HCT116 (cell line): ENCODE measurements at regions not wholly inside any gene's neighbourhood (a gene's known extent, or its start where the extent isn't known, plus 50 kb on each side); places are given as distances from the start of the nearest gene placed in this dataset.

Experiments
- ATAC-seq: fragments of 200-7000 bp; cut with Tn5 transposase; 2 replicates; pipeline ENCODE4 v1.9.1; 2020; ENCODE audit warnings: mild to moderate bottlenecking, moderate library complexity
- BruUV-seq: library from RNA; stranded (reverse); fragments of 400-500 nt; replicated peaks from 2 replicates; lab custom pipeline; 2021; lab: Mats Ljungman, UMichigan
- CTCF ChIA-PET: fragments of 300-600 bp; sonication (Branson Sonifier 250); formaldehyde crosslinking; loops from one replicate; lab custom pipeline; 2021; ENCODE audit warnings: antibody characterized with exemption; lab: Charles Lee
- POLR2A ChIA-PET: fragments of 300-600, 350-600 bp; sonication (Branson Sonifier 250); formaldehyde crosslinking; loops from one replicate; lab custom pipeline; 2021; ENCODE audit warnings: antibody characterized with exemption; lab: Charles Lee
- RAD21 ChIA-PET, 2 experiments: fragments of 300-600 bp; sonication (Branson Sonifier 250); formaldehyde crosslinking; loops; one replicate each; lab custom pipeline; 2023; ENCODE audit warnings: low total read pairs in 2 of 2; ENCODE audit not compliant: uncharacterized antibody in 2 of 2, unreplicated experiment in 2 of 2, low non-redundant PET in 1 of 2; lab: Charles Lee
- DNase-seq: peaks from one replicate; pipeline ENCODE4 v3.0.0-alpha.2; 2010; ENCODE audit warnings: low read depth, low spot score
- H2AFZ ChIP-seq: fragments of 200-600 bp; shearing (Covaris generic), sonication (generic); 2 replicates; pipeline ENCODE4 v1.6.1; 2017; ENCODE audit warnings: low read depth, mixed run types, mixed read lengths, antibody characterized with exemption, low read length; ENCODE audit not compliant: poor library complexity, severe bottlenecking
- H3K27ac ChIP-seq: 2 replicates; pipeline ENCODE4 v1.5.1; 2012; ENCODE audit warnings: low read depth, low read length
- H3K27me3 ChIP-seq: fragments of 200-600 bp; sonication (generic); 2 replicates; pipeline ENCODE4 v1.6.1; 2016; ENCODE audit warnings: mixed run types, low read length, mixed read lengths; ENCODE audit not compliant: insufficient read depth
- H3K36me3 ChIP-seq, 2 experiments: fragments of 200-500 bp in 1 of 2; fragments of 200-600 bp in 1 of 2; sonication (Bioruptor generic) in 1 of 2; sonication (generic) in 1 of 2; 2 replicates each; pipeline versions ENCODE4 v1.5.1 to v1.6.1; 2014 to 2016; ENCODE audit warnings: low read length in 2 of 2, inconsistent platforms in 1 of 2, mixed read lengths in 1 of 2, mixed run types in 1 of 2; ENCODE audit not compliant: insufficient read depth in 2 of 2, control insufficient read depth in 1 of 2
- H3K4me1 ChIP-seq, 2 experiments: fragments of 200-600 bp in 1 of 2; sonication (generic) in 1 of 2; 2 replicates each; pipeline versions ENCODE4 v1.5.1 to v1.6.1; 2012 to 2017; ENCODE audit warnings: low read length in 2 of 2, inconsistent platforms in 1 of 2, mild to moderate bottlenecking in 1 of 2, mixed read lengths in 1 of 2, mixed run types in 1 of 2, moderate library complexity in 1 of 2; ENCODE audit not compliant: insufficient read depth in 2 of 2, control insufficient read depth in 1 of 2
- H3K4me2 ChIP-seq: fragments of 200-600 bp; sonication (generic); 2 replicates; pipeline ENCODE4 v1.6.1; 2017; ENCODE audit warnings: mixed run types, low read length, mixed read lengths
- H3K4me3 ChIP-seq, 2 experiments: fragments of 200-600 bp in 1 of 2; sonication (generic) in 1 of 2; replicated peaks in 1 of 2; 2 replicates each; pipeline ENCODE4 v1.5.1; 2011 to 2016; ENCODE audit warnings: low read length in 2 of 2, control low read depth in 1 of 2, low read depth in 1 of 2, mild to moderate bottlenecking in 1 of 2, mixed read lengths in 1 of 2, mixed run types in 1 of 2
- H3K79me2 ChIP-seq: fragments of 200-600 bp; sonication (generic); 2 replicates; pipeline ENCODE4 v1.6.1; 2017; ENCODE audit warnings: mild to moderate bottlenecking, mixed run types, low read length, moderate library complexity, mixed read lengths; ENCODE audit not compliant: insufficient read depth
- H3K9ac ChIP-seq: fragments of 200-600 bp; sonication (generic); 2 replicates; pipeline ENCODE4 v1.6.1; 2016; ENCODE audit warnings: low read length, mixed read lengths
- H3K9me2 ChIP-seq: fragments of 200-600 bp; sonication (generic), shearing (Covaris generic); 2 replicates; pipeline ENCODE4 v1.6.1; 2017; ENCODE audit warnings: mixed run types, mild to moderate bottlenecking, moderate library complexity; ENCODE audit not compliant: insufficient read depth
- H3K9me3 ChIP-seq, 2 experiments: fragments of 200-500 bp in 1 of 2; fragments of 200-600 bp in 1 of 2; sonication (Bioruptor generic) in 1 of 2; sonication (generic) in 1 of 2; 2 replicates each; pipeline ENCODE4 v1.6.1; 2014 to 2017; ENCODE audit warnings: low read length in 2 of 2, mixed read lengths in 2 of 2, inconsistent platforms in 1 of 2, low read depth in 1 of 2, mild to moderate bottlenecking in 1 of 2, mixed run types in 1 of 2, moderate library complexity in 1 of 2; ENCODE audit not compliant: control insufficient read depth in 1 of 2, insufficient read depth in 1 of 2
- H4K20me1 ChIP-seq: fragments of 200-600 bp; sonication (generic), shearing (Covaris generic); 2 replicates; pipeline ENCODE4 v1.6.1; 2017; ENCODE audit warnings: mixed run types, mild to moderate bottlenecking, moderate library complexity; ENCODE audit not compliant: insufficient read depth
- EGR1 ChIP-seq: IDR thresholded peaks from 2 replicates; pipeline ENCODE4 v1.6.1; 2012; ENCODE audit warnings: low read depth
- EZH2 ChIP-seq: fragments of 200-600 bp; sonication (generic); IDR thresholded peaks from 2 replicates; pipeline ENCODE4 v1.6.1; 2017; ENCODE audit warnings: antibody characterized with exemption, mixed run types
- EZH2phosphoT487 ChIP-seq: fragments of 200-600 bp; IDR thresholded peaks from 2 replicates; pipeline ENCODE4 v1.6.1; 2018; ENCODE audit warnings: antibody characterized with exemption, borderline replicate concordance
- FOSL1 ChIP-seq: IDR thresholded peaks from 2 replicates; pipeline ENCODE4 v1.6.1; 2012; ENCODE audit warnings: low read depth
- POLR2AphosphoS5 ChIP-seq: IDR thresholded peaks from 2 replicates; pipeline ENCODE4 v1.6.1; 2011; ENCODE audit warnings: mild to moderate bottlenecking, low read depth, low read length, moderate library complexity
- RAD21 ChIP-seq: IDR thresholded peaks from 2 replicates; pipeline ENCODE4 v1.6.1; 2012; ENCODE audit warnings: low read depth, mild to moderate bottlenecking
- SP1 ChIP-seq: IDR thresholded peaks from 2 replicates; pipeline ENCODE4 v1.6.1; 2012; ENCODE audit warnings: low read depth
- SRF ChIP-seq: IDR thresholded peaks from 2 replicates; pipeline ENCODE4 v1.6.1; 2012; ENCODE audit warnings: low read depth
- YY1 ChIP-seq: IDR thresholded peaks from 2 replicates; pipeline ENCODE4 v1.6.1; 2011; ENCODE audit warnings: low read length, low read depth, moderate library complexity, mild to moderate bottlenecking; ENCODE audit not compliant: insufficient replicate concordance; ENCODE audit errors: extremely low read depth
- ZFX ChIP-seq: fragments of 450-650 bp; IDR thresholded peaks from 2 replicates; pipeline ENCODE4 v1.6.1; 2017
- intact Hi-C: fragments of 100-400 bp; cut with micrococcal nuclease; formaldehyde crosslinking; loops from 2 replicates; pipeline ENCODE4 v1.10.0; 2022
- TF ChIP-seq, protein P1 (sequence below): IDR thresholded peaks from 2 replicates; pipeline ENCODE4 v1.6.1; 2012

DNA sequence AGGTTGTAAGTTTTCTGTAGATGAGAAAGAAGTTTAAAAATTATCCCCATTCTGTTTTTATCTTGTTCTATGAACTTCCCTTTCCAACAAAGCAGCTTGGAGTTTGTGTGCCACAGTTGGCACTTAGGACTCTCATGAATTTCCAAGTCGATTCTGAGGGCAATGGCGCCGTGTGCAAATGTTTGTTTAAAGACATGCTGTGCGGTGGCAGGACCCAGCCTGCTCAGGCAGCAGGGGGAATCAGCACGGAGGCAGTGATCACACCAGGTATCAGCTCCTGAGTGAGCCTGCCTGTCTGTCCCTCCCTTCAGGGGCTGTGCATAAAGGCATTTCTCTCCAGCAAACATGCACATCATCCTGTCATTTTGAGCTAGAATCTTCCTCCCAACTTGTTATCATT, 109.8 kb upstream of the WDR11 start:
- no peak for ATAC-seq
- no peak overlapping the region for H3K9ac ChIP-seq
- POLR2A ChIA-PET: no interaction called here
- H3K79me2 ChIP-seq: no peaks in the 10 kb centered on the region
- intact Hi-C loops: no loop called here
- no peaks in the 10 kb centered on the region for H4K20me1 ChIP-seq
- no peaks in the 10 kb centered on the region for H3K4me1 ChIP-seq
- TF ChIP-seq EZH2phosphoT487 (no peak), POLR2AphosphoS5 (no peak), EZH2 (no peak), FOSL1 (no peak), ZFX (no peak), RAD21 (no peak), SP1 (no peak), YY1 (no peak)
- TF ChIP-seq, all 23 proteins: peak for 0
- RAD21 ChIA-PET: no interaction called here
- Histone ChIP-seq H3K27me3 (peaks cover 58% of the 10 kb centered on the region), H3K27ac (no peak overlapping the region), H3K9me2 (no peaks in the 10 kb centered on the region), H2AFZ (no peak overlapping the region), H3K9me3 (no peaks in the 10 kb centered on the region), H3K36me3 (no peaks in the 10 kb centered on the region), H3K4me2 (no peak overlapping the region), H3K4me3 (no peak overlapping the region)
- no peak for DNase-seq
- BruUV-seq: no TSS peak
- CTCF ChIA-PET: no interaction called here

DNA sequence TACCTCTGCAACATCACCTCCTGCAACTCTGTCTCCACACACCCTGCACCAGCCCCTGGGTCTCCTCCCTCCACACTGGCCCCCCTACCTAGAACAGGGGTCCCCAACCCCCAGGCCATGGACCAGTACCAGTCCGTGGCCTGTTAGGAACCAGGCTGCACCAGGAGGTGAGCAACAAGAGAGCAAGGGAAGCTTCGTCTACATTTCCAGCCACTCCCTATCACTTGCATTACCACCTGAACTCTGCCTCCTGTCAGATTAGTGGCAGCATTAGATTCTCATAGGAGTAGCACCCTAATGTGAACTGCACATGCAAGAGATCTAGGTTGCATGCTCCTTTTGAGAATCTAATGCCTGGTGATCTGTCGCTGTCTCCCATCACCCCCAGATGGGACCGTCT, 108.8 kb upstream of the WDR11 start:
- H3K27ac ChIP-seq: no peak overlapping the region
- no peak overlapping the region for H3K9ac ChIP-seq
- intact Hi-C loops: no loop called here
- CTCF ChIA-PET: no interaction called here
- no peaks in the 10 kb centered on the region for H3K9me3 ChIP-seq
- H3K79me2 ChIP-seq: no peaks in the 10 kb centered on the region
- TF ChIP-seq FOSL1 (no peak), POLR2AphosphoS5 (no peak), SP1 (no peak), SRF (no peak), EGR1 (no peak)
- TF ChIP-seq, protein P1, sequence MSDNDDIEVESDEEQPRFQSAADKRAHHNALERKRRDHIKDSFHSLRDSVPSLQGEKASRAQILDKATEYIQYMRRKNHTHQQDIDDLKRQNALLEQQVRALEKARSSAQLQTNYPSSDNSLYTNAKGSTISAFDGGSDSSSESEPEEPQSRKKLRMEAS: no peak
- no peaks in the 10 kb centered on the region for H3K4me1 ChIP-seq
- no TSS peak for BruUV-seq
- DNase-seq (no peak), ATAC-seq (no peak)
- peaks cover 64% of the 10 kb centered on the region for H3K27me3 ChIP-seq
- POLR2A ChIA-PET: no interaction called here
- H4K20me1 ChIP-seq: no peaks in the 10 kb centered on the region
- H3K9me2 ChIP-seq: no peaks in the 10 kb centered on the region
- H3K4me3 ChIP-seq: no peak overlapping the region
- RAD21 ChIA-PET: no interaction called here
- no peaks in the 10 kb centered on the region for H3K36me3 ChIP-seq
- no peak overlapping the region for H2AFZ ChIP-seq
- no peak overlapping the region for H3K4me2 ChIP-seq
